ENCODE measurements at regions not wholly inside any gene's neighbourhood (a gene's known extent, or its start where the extent isn't known, plus 50 kb on each side); places are given as distances from the start of the nearest gene placed in this dataset.

GRCh38 chr4:75154994-75155393 is 222.1 kb downstream of the PARM1 start:
- TF ChIP-seq JUN (IDR thresholded peaks at IDR 0.05; ENCODE audit: borderline replicate concordance, insufficient read depth, insufficient read length, low read depth), result no peak
- no peak for TF ChIP-seq CTCF (IDR thresholded peaks at IDR 0.05; ENCODE audit: extremely low read depth in 1 of 2, insufficient read depth in 1 of 2, low read depth in 1 of 2, low read length in 2 of 2)
- no peak for TF ChIP-seq MYC (IDR thresholded peaks at IDR 0.05; ENCODE audit: low read depth, low read length)
- TF ChIP-seq POLR2AphosphoS5 (IDR thresholded peaks at IDR 0.05; ENCODE audit: insufficient read depth, low read depth, low read length), result no peak
- TF ChIP-seq POLR2A (IDR thresholded peaks at IDR 0.05; ENCODE audit: low read depth, low read length), result no peak
- TF ChIP-seq EZH2 (IDR thresholded peaks at IDR 0.05; ENCODE audit: borderline replicate concordance, low read depth, low read length, severe bottlenecking), result no peak
- no peak for TF ChIP-seq FOS (IDR thresholded peaks at IDR 0.05; ENCODE audit: borderline replicate concordance, insufficient read depth, low read length)
- TF ChIP-seq GATA2 (IDR thresholded peaks at IDR 0.05; ENCODE audit: insufficient read depth, insufficient read length, low read depth, low read length), result no peak
- TF ChIP-seq MAX (IDR thresholded peaks at IDR 0.05; ENCODE audit: insufficient read depth, insufficient read length), result no peak

All from endothelial cell of umbilical vein (primary cell).